ENCODE measurements at regions not wholly inside any gene's neighbourhood (a gene's known extent, or its start where the extent isn't known, plus 50 kb on each side); places are given as distances from the start of the nearest gene placed in this dataset.

- TF ChIP-seq CTCF (IDR thresholded peaks at IDR 0.05) (no peak), POLR2A (IDR thresholded peaks at IDR 0.05) (no peak)
These were observed 98.7 kb upstream of the IQSEC1 start for GRCh38 chr3:13171704-13172643.

Measured in right lobe of liver (tissue), 4 donors.